ENCODE measurements at regions not wholly inside any gene's neighbourhood (a gene's known extent, or its start where the extent isn't known, plus 50 kb on each side); places are given as distances from the start of the nearest gene placed in this dataset.

- no peak for DNase-seq (ENCODE audit: low spot score)
- no peak for TF ChIP-seq CTCF (IDR thresholded peaks at IDR 0.05; ENCODE audit: extremely low read depth, insufficient read depth, missing control alignments)
- in situ Hi-C loops (cut with MboI; ENCODE audit: low pct_unique_long_range_greater_than_20kb, low sequenced_read_pairs, unreplicated experiment), result no loop called here
Observed at GRCh38 chr14:73775339-73776193, 61.4 kb upstream of the PNMA1 start.

- TF ChIP-seq CTCF (IDR thresholded peaks at IDR 0.05; ENCODE audit: extremely low read depth, insufficient read depth, missing control alignments), result no peak
- in situ Hi-C loops (cut with MboI; ENCODE audit: low pct_unique_long_range_greater_than_20kb, low sequenced_read_pairs, unreplicated experiment), result no loop called here
- no peak for DNase-seq (ENCODE audit: low spot score)
Observed at GRCh38 chr14:73774671-73775070, 60.5 kb upstream of the PNMA1 start.

- in situ Hi-C loops (cut with MboI; ENCODE audit: low pct_unique_long_range_greater_than_20kb, low sequenced_read_pairs, unreplicated experiment), result no loop called here
- DNase-seq (ENCODE audit: low spot score), result no peak
- TF ChIP-seq CTCF (IDR thresholded peaks at IDR 0.05; ENCODE audit: extremely low read depth, insufficient read depth, missing control alignments), result no peak
Observed at GRCh38 chr14:73774241-73774570, 60.0 kb upstream of the PNMA1 start.

- no peak for TF ChIP-seq CTCF (IDR thresholded peaks at IDR 0.05; ENCODE audit: extremely low read depth, insufficient read depth, missing control alignments)
- no peak for DNase-seq (ENCODE audit: low spot score)
- in situ Hi-C loops (cut with MboI; ENCODE audit: low pct_unique_long_range_greater_than_20kb, low sequenced_read_pairs, unreplicated experiment), result no loop called here
Observed at GRCh38 chr14:73773441-73774240, 59.5 kb upstream of the PNMA1 start.

GRCh38 chr14:73771848-73772638 is 57.9 kb upstream of the PNMA1 start:
- no peak for TF ChIP-seq CTCF (IDR thresholded peaks at IDR 0.05; ENCODE audit: extremely low read depth, insufficient read depth, missing control alignments)
- in situ Hi-C loops (cut with MboI; ENCODE audit: low pct_unique_long_range_greater_than_20kb, low sequenced_read_pairs, unreplicated experiment), result no loop called here
- DNase-seq (ENCODE audit: low spot score), result peak; percentile 65

All from GM13977 (cell line).